Islet of Langerhans (tissue), 1 donor: ENCODE measurements at regions not wholly inside any gene's neighbourhood (a gene's known extent, or its start where the extent isn't known, plus 50 kb on each side); places are given as distances from the start of the nearest gene placed in this dataset.

Experiments used
- FAIRE-seq: peaks from one replicate; lab custom pipeline; 2011; peaks lifted over from hg19 to GRCh38; lab: Jason Lieb, UNC

- no peak for FAIRE-seq
Observed at GRCh38 chr16:51576498-51577195, 425.6 kb upstream of the SALL1 start.

GRCh38 chr16:51573191-51573590 lies 422.1 kb upstream of the SALL1 start:
- FAIRE-seq, result no peak

GRCh38 chr16:51569203-51569931 lies 418.3 kb upstream of the SALL1 start:
- FAIRE-seq, result no peak

GRCh38 chr16:51567911-51568310 lies 416.8 kb upstream of the SALL1 start:
- FAIRE-seq, result no peak

- no peak for FAIRE-seq
Observed at GRCh38 chr16:51565184-51565583, 414.1 kb upstream of the SALL1 start.

GRCh38 chr16:51562891-51563290 lies 411.8 kb upstream of the SALL1 start:
- no peak for FAIRE-seq

- FAIRE-seq, result no peak
Observed at GRCh38 chr16:51559901-51560300, 408.8 kb upstream of the SALL1 start.

GRCh38 chr16:51557670-51558069 lies 406.6 kb upstream of the SALL1 start:
- FAIRE-seq, result no peak

- FAIRE-seq, result no peak
Observed at GRCh38 chr16:51556694-51557340, 405.7 kb upstream of the SALL1 start.

- FAIRE-seq, result no peak
Observed at GRCh38 chr16:51553910-51554309, 402.8 kb upstream of the SALL1 start.

GRCh38 chr16:51553314-51553713 lies 402.2 kb upstream of the SALL1 start:
- no peak for FAIRE-seq

- FAIRE-seq, result no peak
Observed at GRCh38 chr16:51550800-51551347, 399.8 kb upstream of the SALL1 start.

GRCh38 chr16:51549836-51550235 lies 398.8 kb upstream of the SALL1 start:
- FAIRE-seq, result no peak

- no peak for FAIRE-seq
Observed at GRCh38 chr16:51545951-51546350, 394.9 kb upstream of the SALL1 start.

- no peak for FAIRE-seq
Observed at GRCh38 chr16:51544851-51545467, 393.9 kb upstream of the SALL1 start.

GRCh38 chr16:51543971-51544370 lies 392.9 kb upstream of the SALL1 start:
- no peak for FAIRE-seq

- FAIRE-seq, result no peak
Observed at GRCh38 chr16:51542981-51543815, 392.1 kb upstream of the SALL1 start.

GRCh38 chr16:51540259-51540658 lies 389.2 kb upstream of the SALL1 start:
- no peak for FAIRE-seq

GRCh38 chr16:51538707-51539498 lies 387.8 kb upstream of the SALL1 start:
- no peak for FAIRE-seq

- FAIRE-seq, result no peak
Observed at GRCh38 chr16:51535591-51535990, 384.5 kb upstream of the SALL1 start.

- FAIRE-seq, result no peak
Observed at GRCh38 chr16:51532551-51532950, 381.5 kb upstream of the SALL1 start.
